HG03060 (cell line): ENCODE measurements at regions not wholly inside any gene's neighbourhood (a gene's known extent, or its start where the extent isn't known, plus 50 kb on each side); places are given as distances from the start of the nearest gene placed in this dataset.

ENCODE experiments used
- ATAC-seq: cut with Tn5 transposase; IDR thresholded peaks from one replicate; pipeline ENCODE4 v1.9.1; 2021; ENCODE audit warnings: low read depth, moderate number of reproducible peaks; ENCODE audit not compliant: unreplicated experiment

DNA sequence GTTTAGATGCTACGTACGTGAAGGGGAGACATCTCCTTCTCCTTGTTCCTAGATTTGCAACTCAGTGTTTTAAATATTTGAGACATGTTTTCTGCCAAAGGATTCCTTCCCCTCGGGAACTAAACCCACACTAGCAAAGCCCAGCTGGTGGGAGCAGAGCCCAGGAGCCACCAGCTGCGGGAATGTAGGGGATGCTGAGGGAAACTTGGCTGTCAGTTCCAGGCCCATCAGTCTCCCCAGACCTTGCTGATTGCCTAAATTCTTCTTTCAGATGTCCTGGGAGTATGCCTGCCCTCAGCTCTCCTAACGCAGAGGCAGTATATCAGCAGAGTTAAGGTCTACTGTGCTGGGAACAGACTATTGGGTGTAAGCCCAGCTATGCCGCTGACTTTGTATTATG, 630.0 kb upstream of the TENM3 start:
- ATAC-seq, result no peak

DNA sequence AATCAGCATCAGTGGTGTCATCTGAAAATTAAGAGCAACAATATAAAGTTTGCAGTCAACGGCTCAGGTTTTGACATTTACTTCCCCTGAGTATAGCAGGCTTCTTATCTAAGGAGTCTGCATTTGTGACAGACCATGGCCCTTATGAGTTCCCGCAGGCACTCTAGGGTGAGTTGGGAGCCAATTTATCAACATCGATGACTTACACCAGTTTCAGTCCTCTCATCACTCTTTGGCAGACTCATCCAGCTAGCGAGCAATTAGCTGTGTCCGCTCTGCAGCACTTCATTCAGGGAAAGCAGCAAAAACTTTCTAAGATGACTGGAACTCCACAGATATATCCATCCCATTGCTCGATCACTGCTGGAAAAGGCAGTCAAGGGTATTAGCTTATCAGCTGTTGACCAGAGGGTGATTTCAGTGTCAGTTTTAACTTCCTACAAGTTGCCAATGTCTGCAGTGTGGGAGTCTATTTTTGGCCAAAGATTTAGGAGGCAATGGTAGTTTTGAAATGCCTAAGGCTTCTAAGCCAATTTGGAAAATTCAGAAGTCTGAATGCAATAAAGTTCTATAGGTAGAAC, 625.1 kb upstream of the TENM3 start:
- no peak for ATAC-seq

DNA sequence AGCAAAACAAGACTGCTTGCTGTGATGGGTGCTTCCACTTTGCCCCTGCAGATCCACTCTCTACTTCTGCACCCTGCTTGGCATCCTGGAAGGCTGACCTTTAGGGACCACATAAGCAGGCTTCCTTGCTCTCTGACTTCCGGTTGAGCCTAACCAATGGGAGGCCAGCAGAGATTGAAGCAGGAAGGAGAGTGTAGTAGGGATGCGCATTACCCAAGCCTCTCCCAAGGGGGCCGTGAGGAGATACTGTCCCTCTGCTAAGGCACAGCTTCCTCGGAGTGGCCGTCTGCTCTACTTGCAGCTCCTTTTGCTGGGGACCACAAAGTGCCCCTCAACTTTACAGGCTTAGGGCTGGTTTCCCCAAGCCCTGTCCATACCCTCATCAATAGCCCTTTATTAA, 624.3 kb upstream of the TENM3 start:
- ATAC-seq, result no peak

DNA sequence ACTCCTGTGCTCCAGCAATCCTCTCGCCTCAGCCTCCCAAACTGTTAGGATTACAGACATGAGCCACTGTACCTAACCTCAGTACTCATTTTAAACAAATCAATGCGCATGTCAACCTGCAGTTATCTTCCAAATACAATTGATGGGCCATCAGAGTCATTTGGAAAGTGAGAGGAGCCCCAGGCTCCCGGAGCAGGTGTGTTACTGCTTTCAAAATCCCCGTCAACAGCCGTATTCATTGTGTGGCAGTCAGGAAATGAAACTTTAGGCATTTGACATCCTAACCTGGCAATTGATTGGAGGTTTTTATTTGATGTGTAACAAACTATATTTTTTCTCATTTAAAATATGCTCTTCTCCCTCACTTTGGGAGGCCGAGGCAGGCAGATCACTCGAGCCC, 623.6 kb upstream of the TENM3 start:
- ATAC-seq, result no peak

DNA sequence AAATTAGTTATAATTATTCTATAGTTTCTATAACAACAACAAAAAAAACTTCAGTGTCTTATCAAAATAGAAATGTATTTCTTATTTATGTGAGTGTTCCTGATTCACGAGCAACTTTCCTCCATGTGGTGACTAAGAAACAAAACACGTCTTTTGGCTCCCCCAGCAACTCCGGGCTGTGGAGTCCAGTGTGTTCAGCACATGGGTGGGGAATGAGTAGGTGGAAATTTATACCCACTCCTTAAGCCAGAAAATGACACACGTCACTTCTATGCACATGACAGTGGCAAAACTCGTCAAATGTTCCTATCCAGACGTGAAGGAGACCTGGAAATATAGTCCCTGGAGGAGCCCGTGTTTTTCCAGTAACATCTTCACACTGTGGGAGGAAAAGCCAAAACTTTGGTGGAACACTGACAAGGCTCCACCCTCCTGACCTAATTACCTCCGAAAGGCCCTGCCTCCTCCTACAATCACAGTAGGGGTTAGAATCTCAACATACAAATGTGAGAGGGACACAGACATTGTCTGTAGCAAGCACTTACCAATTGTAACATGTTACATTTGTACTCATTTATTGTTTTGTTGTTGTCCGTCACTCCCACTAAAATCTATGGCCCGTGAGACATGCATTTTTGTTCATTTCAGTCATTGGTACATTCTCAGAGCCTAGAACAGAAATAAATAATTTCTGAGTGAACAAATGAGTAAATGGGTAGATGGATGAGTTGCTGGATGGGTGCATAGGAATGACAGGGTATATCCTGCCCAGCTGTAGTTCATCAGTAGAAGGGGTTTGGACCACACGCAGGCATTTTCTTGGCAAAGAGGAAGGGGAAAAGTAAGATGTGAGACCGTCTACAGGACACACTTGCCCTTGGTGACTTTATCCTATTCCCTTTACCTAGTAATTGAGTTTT, 605.8 kb upstream of the TENM3 start:
- no peak for ATAC-seq

DNA sequence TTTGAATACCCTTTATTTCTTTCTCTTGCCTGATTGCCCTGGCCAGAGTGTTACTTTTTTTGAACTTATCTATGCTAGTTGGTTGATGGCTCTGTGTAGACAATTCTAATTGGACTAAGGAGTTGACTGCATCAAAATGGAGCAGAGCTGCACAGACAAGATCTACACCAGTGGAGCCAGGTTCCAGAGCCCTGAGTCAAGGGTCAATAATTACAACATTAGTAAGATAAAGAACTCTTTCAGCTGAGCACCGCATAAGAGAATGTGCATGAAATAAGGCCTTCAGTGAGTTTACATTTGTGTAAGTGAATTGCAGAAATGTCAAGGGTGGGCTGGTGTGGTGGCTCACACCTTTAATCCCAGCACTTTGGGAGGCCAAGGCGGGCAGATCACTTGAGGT, 599.7 kb upstream of the TENM3 start:
- no peak for ATAC-seq

DNA sequence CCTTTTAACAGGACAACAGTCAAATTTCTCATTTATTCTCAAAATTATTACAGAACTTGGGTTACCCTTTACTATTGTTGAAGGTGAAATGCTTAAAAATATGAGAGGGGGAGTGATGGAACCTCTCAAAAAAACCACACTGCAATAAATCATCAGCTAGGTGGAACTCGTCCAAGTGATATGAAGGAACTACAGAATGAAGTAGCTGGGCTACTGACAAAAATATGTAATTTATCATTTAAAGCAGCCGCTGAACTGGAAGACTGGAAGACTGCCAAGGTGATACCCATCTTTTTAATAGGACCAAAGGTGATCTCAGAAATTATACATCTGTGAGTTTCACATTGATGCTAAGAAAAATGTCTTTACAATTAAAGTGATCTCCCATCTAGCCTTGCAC, 597.7 kb upstream of the TENM3 start:
- ATAC-seq, result no peak

DNA sequence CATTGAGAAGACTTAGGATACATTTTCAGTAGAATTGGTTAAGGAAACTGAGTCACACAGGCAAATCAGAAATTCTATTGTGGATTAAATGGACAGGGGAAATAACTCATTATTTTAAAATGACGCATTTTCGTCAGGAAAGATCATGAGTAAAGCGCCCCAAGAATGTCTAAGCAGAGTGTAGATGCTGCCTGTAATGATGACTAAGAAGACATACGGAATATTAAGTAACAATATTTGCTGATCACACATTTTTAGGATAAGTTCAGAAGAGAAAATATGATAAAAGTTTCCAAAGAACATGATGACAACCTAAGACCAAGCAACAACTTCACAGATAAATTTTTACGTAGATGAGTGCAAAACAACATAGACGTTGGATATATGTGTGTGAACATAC, 596.3 kb upstream of the TENM3 start:
- no peak for ATAC-seq

DNA sequence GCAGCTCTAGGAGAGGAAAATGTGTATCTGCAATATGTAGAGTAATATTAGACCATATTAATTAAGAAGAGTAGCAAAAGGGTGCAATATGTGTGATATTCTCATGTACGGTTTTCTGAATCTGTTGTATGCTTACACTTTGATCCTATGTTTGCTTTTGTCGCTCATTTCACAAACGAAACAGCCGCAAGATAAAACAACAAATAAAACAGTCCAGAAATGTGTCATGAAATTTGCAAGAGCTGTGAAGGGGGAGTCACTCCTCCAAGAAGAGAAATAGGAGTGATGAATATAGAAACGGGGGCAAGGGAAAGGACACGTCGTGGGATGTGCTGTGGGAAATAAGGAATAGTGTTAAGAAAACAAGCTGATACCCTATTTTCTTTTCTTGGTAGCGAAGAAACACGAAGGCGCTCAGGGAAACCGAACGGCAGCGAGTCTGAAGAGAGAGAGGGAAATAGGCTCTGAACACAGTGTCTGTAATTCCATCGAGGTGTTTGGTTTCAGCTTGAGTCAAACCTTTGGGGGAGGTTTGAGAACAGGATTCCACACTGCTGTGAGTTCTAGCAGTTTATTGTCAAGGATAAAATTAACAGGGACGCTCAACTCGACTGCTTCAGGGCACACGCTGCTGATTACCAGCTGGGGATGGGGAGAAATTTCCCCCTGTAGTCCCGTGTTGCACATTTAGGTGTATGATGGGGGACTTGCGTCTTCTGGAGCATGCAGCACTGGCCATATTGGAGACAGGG, 595.6 kb upstream of the TENM3 start:
- no peak for ATAC-seq

DNA sequence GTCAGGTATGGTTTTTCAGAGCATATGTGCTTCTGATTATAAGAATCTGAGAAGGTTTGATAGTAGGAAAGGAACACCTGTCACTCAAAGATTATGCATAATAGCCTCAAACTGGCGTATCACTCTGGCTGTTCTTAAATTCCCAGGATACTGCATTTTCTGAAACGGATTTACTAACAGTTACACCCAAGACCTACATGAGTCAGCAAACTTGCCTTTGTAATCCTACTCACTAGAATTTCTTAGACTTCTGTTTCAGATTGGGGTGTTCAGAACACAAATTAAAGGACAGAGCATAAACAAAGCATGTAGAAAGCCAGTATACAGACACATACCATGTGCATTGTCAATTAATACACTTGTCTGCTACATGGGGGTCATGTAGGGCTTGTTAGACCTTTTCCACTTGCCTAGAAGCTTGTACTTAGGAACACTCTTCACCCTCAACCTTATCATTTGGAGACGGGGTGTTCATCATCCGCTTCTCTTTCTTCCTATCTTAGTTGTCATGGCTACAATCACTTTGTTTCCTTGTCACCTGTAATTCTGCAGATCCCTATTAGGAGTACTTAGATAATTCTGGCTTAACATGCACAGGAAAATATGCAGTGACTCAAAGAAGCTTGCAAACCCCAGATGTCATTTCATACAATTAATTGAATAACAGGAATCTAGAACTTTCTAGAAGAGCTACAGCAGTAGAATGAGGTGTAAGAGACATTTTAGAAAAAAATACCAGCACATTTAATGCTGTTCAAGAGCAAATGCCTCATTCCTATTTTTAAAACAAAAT, 593.0 kb upstream of the TENM3 start:
- ATAC-seq, result no peak

DNA sequence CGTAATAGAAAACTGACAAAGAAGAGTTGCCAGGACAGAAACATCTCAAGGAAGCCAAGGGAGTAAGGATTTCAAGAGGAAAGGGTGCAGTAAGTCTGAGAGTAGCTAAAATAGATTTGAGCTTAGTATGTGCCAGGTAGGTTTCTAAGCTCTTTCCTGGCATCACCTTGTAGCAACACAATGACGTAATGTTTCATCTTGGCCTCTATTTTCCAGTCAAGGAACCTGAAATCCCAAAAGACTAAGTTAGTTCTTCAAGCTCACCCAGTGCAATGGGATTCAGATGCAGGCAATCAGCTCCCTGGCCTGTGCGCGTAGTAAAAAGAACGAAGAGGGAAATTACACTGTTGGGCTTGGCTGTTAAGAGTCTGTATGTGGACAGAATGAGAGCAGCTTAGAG, 586.5 kb upstream of the TENM3 start:
- no peak for ATAC-seq

DNA sequence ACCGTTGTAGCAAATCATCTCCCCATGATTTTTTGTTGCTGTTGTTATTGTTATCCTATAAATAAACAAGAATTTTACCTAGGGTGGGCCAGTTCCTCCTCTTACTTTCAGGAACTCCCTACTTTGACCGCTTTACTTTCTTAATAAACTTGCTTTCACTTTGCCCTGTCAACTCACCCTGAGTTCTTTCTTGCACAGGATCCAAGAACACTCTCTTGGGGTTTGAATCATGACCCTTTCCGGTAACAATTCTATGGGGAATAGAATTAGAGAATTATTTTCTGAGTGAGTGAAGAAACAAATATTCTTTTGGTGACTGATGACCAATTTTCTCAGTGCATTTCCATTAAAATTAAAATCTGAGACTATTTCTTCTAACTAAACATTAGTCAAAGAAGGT, 584.0 kb upstream of the TENM3 start:
- no peak for ATAC-seq

DNA sequence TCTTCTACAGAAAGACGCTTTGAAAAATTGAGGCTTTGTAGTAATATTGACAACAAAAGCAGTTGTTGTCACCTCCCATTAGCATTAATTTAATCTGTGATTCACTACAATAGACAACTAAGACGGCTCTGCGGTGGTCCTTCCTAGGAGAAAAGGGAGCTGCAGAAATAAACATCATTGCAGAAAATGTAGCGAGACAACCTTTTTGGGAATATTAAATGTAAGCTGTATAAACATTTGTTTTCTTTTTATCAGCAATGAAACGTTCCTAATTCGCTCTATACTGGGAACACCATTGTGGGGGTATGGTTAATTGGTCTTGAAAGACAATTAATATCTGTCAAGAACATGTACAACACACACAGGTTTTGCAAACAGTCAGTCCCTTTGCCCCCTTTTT, 583.3 kb upstream of the TENM3 start:
- ATAC-seq, result no peak

DNA sequence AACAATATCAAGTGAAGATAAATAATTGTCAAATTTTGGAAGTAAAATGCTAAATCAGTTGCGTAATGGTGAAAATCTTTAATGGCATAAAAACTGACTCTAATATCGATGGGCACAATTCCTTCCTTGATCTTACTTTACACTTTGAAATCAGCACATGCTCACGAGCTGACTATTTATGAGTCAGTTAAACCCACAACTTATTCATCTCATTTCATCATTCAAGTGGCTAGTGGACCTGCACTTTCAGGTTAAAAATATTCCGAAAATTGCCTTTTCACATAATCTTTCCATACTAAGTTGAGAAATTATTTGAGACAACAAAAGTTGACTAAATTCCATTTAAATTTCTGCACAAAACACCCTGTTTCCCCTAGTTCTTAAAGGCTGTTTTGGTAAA, 582.1 kb upstream of the TENM3 start:
- no peak for ATAC-seq

DNA sequence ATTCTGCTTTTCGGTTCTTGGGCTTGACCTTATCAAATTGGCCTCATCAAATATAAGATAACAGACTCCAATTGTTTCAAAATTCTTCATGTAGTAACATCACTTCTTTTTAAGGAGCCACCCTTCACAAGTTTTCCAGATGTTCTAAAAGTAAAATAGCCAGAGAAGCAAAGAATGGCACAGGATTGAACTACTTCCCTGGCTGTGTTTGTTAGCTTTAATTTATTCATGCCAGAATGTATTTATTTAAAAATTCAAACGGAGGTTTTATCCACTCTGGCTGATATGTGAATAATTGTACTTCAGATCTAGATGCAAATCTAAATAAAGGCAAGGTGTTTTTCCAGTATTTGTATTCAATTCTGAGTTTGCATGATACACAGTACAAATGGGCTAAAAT, 581.3 kb upstream of the TENM3 start:
- no peak for ATAC-seq

DNA sequence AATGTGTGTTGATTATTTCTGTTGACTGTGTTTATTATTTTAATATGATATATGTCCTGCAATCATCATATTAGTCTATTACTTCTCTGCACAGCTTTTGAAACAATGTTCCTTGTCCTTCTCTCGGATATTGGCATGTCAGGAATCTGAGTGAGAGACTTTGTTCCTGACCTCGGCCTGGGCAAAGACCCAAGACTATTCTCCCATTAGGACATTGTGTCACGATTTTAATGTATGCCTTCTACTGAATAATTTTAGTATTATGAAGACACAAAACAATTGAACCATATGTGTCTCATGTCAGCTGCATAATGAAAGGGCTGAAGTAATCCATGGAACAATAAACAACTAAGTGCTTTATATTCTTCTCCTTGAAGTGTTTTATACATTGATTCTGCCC, 580.8 kb upstream of the TENM3 start:
- no peak for ATAC-seq

DNA sequence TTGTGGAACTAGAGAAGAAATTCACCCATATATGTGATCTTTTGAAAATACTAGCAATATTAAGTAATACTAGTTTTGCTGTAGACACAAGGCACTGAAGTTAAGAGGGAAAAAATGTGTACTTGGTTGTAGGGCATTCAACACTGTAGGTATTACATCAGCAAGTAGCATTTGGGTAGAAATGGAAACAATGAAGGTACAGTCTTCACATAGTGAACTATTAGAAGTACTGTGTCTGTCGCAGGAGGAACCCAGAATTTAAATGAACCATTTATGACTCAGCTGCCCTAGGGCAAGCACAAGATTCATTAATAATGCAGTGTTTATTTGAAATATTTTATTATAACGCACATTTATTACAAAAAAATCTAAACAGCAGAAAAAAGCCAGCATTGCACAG, 572.7 kb upstream of the TENM3 start:
- ATAC-seq, result no peak

DNA sequence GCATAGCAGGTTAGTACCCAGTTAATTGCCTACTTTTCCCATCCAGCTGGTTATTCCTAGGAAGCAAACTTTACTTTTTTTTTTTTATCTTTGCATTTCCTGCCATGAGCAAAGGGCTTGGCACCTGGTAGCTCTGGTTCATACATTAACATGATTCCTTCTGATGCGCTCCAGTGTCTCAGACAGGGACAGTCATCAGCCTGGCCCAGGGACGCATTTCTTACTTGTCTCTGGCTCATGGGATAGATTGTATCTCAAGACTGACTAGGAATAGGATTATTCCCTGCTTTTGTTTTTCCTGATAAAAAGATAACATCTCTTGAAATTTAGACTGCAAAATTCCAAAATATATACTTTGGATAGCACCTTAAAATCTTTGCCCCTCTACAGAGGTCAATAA, 571.5 kb upstream of the TENM3 start:
- no peak for ATAC-seq

DNA sequence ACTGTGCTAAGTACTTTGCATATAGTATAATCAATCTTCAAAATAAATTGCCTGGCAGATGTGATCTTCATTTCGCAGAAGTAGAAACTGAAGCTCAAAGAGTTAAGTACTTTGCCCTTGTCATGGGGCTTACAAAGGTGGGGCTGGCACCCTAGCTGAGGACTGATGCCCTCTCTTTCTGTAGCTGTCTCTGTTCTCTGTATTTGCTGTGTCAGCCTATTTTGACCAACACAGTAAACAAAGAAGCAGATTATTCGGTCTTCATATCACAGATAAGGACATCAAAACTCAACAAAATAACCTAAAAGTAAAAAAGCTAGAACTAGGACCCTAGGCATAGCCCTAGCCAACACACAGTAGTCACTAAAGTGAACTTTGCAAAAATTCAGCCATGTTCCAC, 570.5 kb upstream of the TENM3 start:
- no peak for ATAC-seq

DNA sequence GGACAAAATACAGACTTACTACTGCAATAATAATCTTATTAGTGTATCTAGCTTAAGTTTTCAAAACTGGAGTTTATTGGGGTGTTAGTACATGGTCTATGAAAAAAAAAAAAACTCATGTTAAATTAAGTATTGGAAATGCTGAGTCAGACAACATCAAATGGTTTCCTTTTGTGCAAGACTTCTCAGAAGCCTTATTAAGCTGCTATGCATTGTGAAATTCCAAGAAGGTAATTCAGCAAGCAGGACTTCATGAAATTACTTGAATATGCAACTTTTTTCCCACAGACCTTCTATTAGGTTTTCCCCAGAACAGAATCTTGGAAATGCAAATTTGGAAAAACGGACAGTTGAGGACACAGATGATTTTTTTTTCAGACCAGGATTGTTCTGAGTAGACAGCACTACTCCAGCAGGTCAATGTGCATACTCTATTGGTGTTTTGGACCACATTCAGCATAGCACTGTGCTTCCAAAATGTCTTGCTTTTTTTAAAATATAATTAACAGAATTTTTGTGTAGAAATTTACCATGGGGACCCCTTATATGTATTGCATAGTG, 568.8 kb upstream of the TENM3 start:
- ATAC-seq, result no peak

DNA sequence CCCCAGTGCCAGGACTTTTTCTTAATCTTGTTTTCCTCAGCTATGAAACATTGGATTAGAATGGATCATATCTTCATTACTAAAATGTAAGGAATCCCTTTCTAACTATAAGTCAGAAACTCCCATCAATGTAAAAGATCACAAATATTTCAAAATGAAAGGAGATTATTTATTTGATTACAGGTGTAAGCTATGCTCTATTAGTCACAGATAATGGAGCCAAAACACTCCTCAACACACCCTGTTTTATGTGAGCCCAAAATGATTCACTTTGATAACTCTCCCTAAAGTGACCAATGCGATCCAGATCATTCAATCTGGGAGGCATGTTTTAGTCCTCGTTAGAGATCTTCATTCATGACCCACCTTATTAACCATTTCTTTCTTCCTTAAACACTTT, 566.7 kb upstream of the TENM3 start:
- ATAC-seq, result no peak
